Mesendoderm (in vitro differentiated cells): ENCODE measurements at regions not wholly inside any gene's neighbourhood (a gene's known extent, or its start where the extent isn't known, plus 50 kb on each side); places are given as distances from the start of the nearest gene placed in this dataset.

ENCODE experiments used
- DNase-seq: peaks from one replicate; pipeline ENCODE4 v3.0.0; 2013
- H2AK5ac ChIP-seq: 2 replicates; pipeline ENCODE4 v1.6.1; 2013; ENCODE audit warnings: low read length, inconsistent platforms
- H2BK120ac ChIP-seq: 2 replicates; pipeline ENCODE4 v1.6.1; 2013; ENCODE audit warnings: low read depth, mild to moderate bottlenecking, low read length, moderate library complexity, mixed read lengths
- H2BK15ac ChIP-seq: replicated peaks from 2 replicates; pipeline ENCODE4 v1.6.1; 2013; ENCODE audit warnings: low read depth, mild to moderate bottlenecking, moderate library complexity
- H2BK5ac ChIP-seq: 2 replicates; pipeline ENCODE4 v1.6.1; 2013; ENCODE audit warnings: low read length, inconsistent platforms
- H3K18ac ChIP-seq: 2 replicates; pipeline ENCODE4 v1.6.1; 2013; ENCODE audit warnings: mild to moderate bottlenecking, low read length, mixed read lengths
- H3K23ac ChIP-seq: one replicate; pipeline ENCODE4 v1.6.1; 2013; ENCODE audit warnings: low read length
- H3K27ac ChIP-seq: 2 replicates; pipeline ENCODE4 v1.5.1; 2013; ENCODE audit warnings: low read depth, mild to moderate bottlenecking, inconsistent platforms, low read length, moderate library complexity
- H3K27me3 ChIP-seq: 2 replicates; pipeline ENCODE4 v1.6.1; 2013; ENCODE audit warnings: low read length, control low read depth, mild to moderate bottlenecking, inconsistent platforms; ENCODE audit not compliant: insufficient read depth, poor library complexity
- H3K36me3 ChIP-seq: 2 replicates; pipeline ENCODE4 v1.6.1; 2013; ENCODE audit warnings: low read length, inconsistent platforms; ENCODE audit not compliant: control insufficient read depth, insufficient read depth
- H3K4ac ChIP-seq: one replicate; pipeline ENCODE4 v1.6.1; 2013; ENCODE audit warnings: low read depth, mild to moderate bottlenecking, low read length, moderate library complexity
- H3K4me1 ChIP-seq: 2 replicates; pipeline ENCODE4 v1.6.1; 2013; ENCODE audit warnings: low read depth, low read length, inconsistent platforms; ENCODE audit not compliant: control insufficient read depth
- H3K4me2 ChIP-seq: 2 replicates; pipeline ENCODE4 v1.6.1; 2013; ENCODE audit warnings: low read length
- H3K4me3 ChIP-seq: 2 replicates; pipeline ENCODE4 v1.5.1; 2013; ENCODE audit warnings: mild to moderate bottlenecking, low read length
- H3K56ac ChIP-seq: one replicate; pipeline ENCODE4 v1.6.1; 2013; ENCODE audit warnings: low read length
- H3K79me1 ChIP-seq: 2 replicates; pipeline ENCODE4 v1.6.1; 2013; ENCODE audit warnings: low read length, inconsistent platforms
- H3K79me2 ChIP-seq: 2 replicates; pipeline ENCODE4 v1.6.1; 2013; ENCODE audit warnings: mild to moderate bottlenecking, low read length; ENCODE audit not compliant: control insufficient read depth, insufficient read depth
- H3K9ac ChIP-seq: 2 replicates; pipeline ENCODE4 v1.6.1; 2013; ENCODE audit warnings: low read length, inconsistent platforms
- H4K5ac ChIP-seq: one replicate; pipeline ENCODE4 v1.6.1; 2013; ENCODE audit warnings: low read length
- H4K8ac ChIP-seq: one replicate; pipeline ENCODE4 v1.6.1; 2013; ENCODE audit warnings: low read depth, mild to moderate bottlenecking, control low read depth, low read length, moderate library complexity
- WGBS: extraction: QIAGEN DNeasy Blood & Tissue Kit; methylation state at CpG from one replicate; pipeline ENCODE4 v1.1.7; 2013; ENCODE audit warnings: low lambda C conversion rate, missing lambda C conversion rate; ENCODE audit not compliant: insufficient coverage; ENCODE audit errors: extremely low coverage; 5-methylcytosine and 5-hydroxymethylcytosine counted together

- H3K79me1 ChIP-seq = no peaks in the 10 kb centered on the region
- H4K5ac ChIP-seq = no peak overlapping the region
- H3K4ac ChIP-seq = no peak overlapping the region
- no peak overlapping the region for H3K4me3 ChIP-seq
- no peak for DNase-seq
- no peaks in the 10 kb centered on the region for H3K27me3 ChIP-seq
- no peak overlapping the region for H2BK5ac ChIP-seq
- no peaks in the 10 kb centered on the region for H3K4me1 ChIP-seq
- H3K79me2 ChIP-seq = no peaks in the 10 kb centered on the region
- no peak overlapping the region for H2AK5ac ChIP-seq
- H3K9ac ChIP-seq = no peak overlapping the region
- no peaks in the 10 kb centered on the region for H3K36me3 ChIP-seq
- H3K23ac ChIP-seq = no peak overlapping the region
- H3K18ac ChIP-seq = no peak overlapping the region
- H4K8ac ChIP-seq = no peak overlapping the region
- no peak overlapping the region for H3K27ac ChIP-seq
- no peak overlapping the region for H3K4me2 ChIP-seq
- H3K56ac ChIP-seq = no peak overlapping the region
- H2BK120ac ChIP-seq = no peak overlapping the region
- H2BK15ac ChIP-seq = no peak overlapping the region
Measured at GRCh38 chr14:36397357-36397756, 76.9 kb upstream of the MBIP start.

- DNase-seq = no peak
- no peak overlapping the region for H3K4me3 ChIP-seq
- no peak overlapping the region for H2BK5ac ChIP-seq
- H3K4me1 ChIP-seq = no peaks in the 10 kb centered on the region
- no peaks in the 10 kb centered on the region for H3K27me3 ChIP-seq
- no peaks in the 10 kb centered on the region for H3K79me1 ChIP-seq
- H4K5ac ChIP-seq = no peak overlapping the region
- no peak overlapping the region for H2BK120ac ChIP-seq
- H3K23ac ChIP-seq = no peak overlapping the region
- no peak overlapping the region for H3K27ac ChIP-seq
- H3K56ac ChIP-seq = no peak overlapping the region
- H2BK15ac ChIP-seq = no peak overlapping the region
- H3K9ac ChIP-seq = no peak overlapping the region
- H3K36me3 ChIP-seq = no peaks in the 10 kb centered on the region
- H3K4me2 ChIP-seq = no peak overlapping the region
- H3K4ac ChIP-seq = no peak overlapping the region
- H3K18ac ChIP-seq = no peak overlapping the region
- no peaks in the 10 kb centered on the region for H3K79me2 ChIP-seq
- no peak overlapping the region for H2AK5ac ChIP-seq
- H4K8ac ChIP-seq = no peak overlapping the region
Measured at GRCh38 chr14:36396798-36397197, 76.4 kb upstream of the MBIP start.

- WGBS = no CpG with 5 or more reads among the region's 1 CpG
- Histone ChIP-seq H3K18ac (no peak overlapping the region), H2BK5ac (no peak overlapping the region), H3K27me3 (no peaks in the 10 kb centered on the region), H3K79me2 (no peaks in the 10 kb centered on the region), H3K79me1 (no peaks in the 10 kb centered on the region), H2BK15ac (no peak overlapping the region), H3K36me3 (no peaks in the 10 kb centered on the region), H2BK120ac (no peak overlapping the region), H4K5ac (no peak overlapping the region), H3K23ac (no peak overlapping the region), H3K4me1 (no peaks in the 10 kb centered on the region), H3K4me2 (no peak overlapping the region), H3K4ac (no peak overlapping the region), H3K9ac (no peak overlapping the region), H3K56ac (no peak overlapping the region), H2AK5ac (no peak overlapping the region), H3K27ac (no peak overlapping the region), H3K4me3 (no peak overlapping the region), H4K8ac (no peak overlapping the region)
- no peak for DNase-seq
Measured at GRCh38 chr14:36394593-36394992, 74.2 kb upstream of the MBIP start.

GRCh38 chr14:36390718-36391117 is 70.3 kb upstream of the MBIP start:
- no peak overlapping the region for H3K18ac ChIP-seq
- H2BK120ac ChIP-seq = no peak overlapping the region
- no peaks in the 10 kb centered on the region for H3K79me2 ChIP-seq
- H3K9ac ChIP-seq = no peak overlapping the region
- H3K4me1 ChIP-seq = no peaks in the 10 kb centered on the region
- no peak overlapping the region for H3K4me3 ChIP-seq
- no peak overlapping the region for H3K4me2 ChIP-seq
- H3K23ac ChIP-seq = no peak overlapping the region
- no peak overlapping the region for H2AK5ac ChIP-seq
- H3K4ac ChIP-seq = no peak overlapping the region
- no peak overlapping the region for H3K27ac ChIP-seq
- no peaks in the 10 kb centered on the region for H3K27me3 ChIP-seq
- no peaks in the 10 kb centered on the region for H3K36me3 ChIP-seq
- no peak overlapping the region for H4K5ac ChIP-seq
- no CpG with 5 or more reads among the region's 4 CpGs for WGBS
- no peak overlapping the region for H2BK15ac ChIP-seq
- H4K8ac ChIP-seq = no peak overlapping the region
- H2BK5ac ChIP-seq = no peak overlapping the region
- no peaks in the 10 kb centered on the region for H3K79me1 ChIP-seq
- DNase-seq = no peak
- no peak overlapping the region for H3K56ac ChIP-seq

GRCh38 chr14:36383767-36384431 is 63.5 kb upstream of the MBIP start:
- no peak overlapping the region for H4K8ac ChIP-seq
- no peak overlapping the region for H3K4ac ChIP-seq
- no peak overlapping the region for H3K27ac ChIP-seq
- H3K9ac ChIP-seq = no peak overlapping the region
- H3K18ac ChIP-seq = no peak overlapping the region
- H3K4me1 ChIP-seq = no peaks in the 10 kb centered on the region
- H3K79me2 ChIP-seq = no peaks in the 10 kb centered on the region
- no peaks in the 10 kb centered on the region for H3K36me3 ChIP-seq
- no peak overlapping the region for H2BK15ac ChIP-seq
- DNase-seq = no peak
- no peaks in the 10 kb centered on the region for H3K27me3 ChIP-seq
- no peak overlapping the region for H4K5ac ChIP-seq
- H3K56ac ChIP-seq = no peak overlapping the region
- H2BK5ac ChIP-seq = no peak overlapping the region
- no peak overlapping the region for H2BK120ac ChIP-seq
- H3K4me2 ChIP-seq = no peak overlapping the region
- WGBS = no CpG with 5 or more reads among the region's 7 CpGs
- H3K23ac ChIP-seq = no peak overlapping the region
- no peak overlapping the region for H2AK5ac ChIP-seq
- H3K4me3 ChIP-seq = no peak overlapping the region
- H3K79me1 ChIP-seq = no peaks in the 10 kb centered on the region

- Histone ChIP-seq H4K5ac (no peak overlapping the region), H3K4me3 (no peak overlapping the region), H2BK15ac (no peak overlapping the region), H3K27ac (no peak overlapping the region), H3K27me3 (no peaks in the 10 kb centered on the region), H3K9ac (no peak overlapping the region), H3K79me1 (no peaks in the 10 kb centered on the region), H3K56ac (no peak overlapping the region), H3K36me3 (no peaks in the 10 kb centered on the region), H3K4me2 (no peak overlapping the region), H3K4me1 (no peaks in the 10 kb centered on the region), H3K18ac (no peak overlapping the region), H3K4ac (no peak overlapping the region), H2AK5ac (no peak overlapping the region), H2BK120ac (no peak overlapping the region), H3K79me2 (no peaks in the 10 kb centered on the region), H4K8ac (no peak overlapping the region), H2BK5ac (no peak overlapping the region), H3K23ac (no peak overlapping the region)
- WGBS = no CpG with 5 or more reads among the region's 4 CpGs
- peak; percentile 94 for DNase-seq
Measured at GRCh38 chr14:36373982-36374673, 53.7 kb upstream of the MBIP start.
